BLaER1 (cell line): ENCODE measurements at regions not wholly inside any gene's neighbourhood (a gene's known extent, or its start where the extent isn't known, plus 50 kb on each side); places are given as distances from the start of the nearest gene placed in this dataset.

Experiments
- H3K27ac ChIP-seq: shearing (Covaris generic); formaldehyde crosslinking; 2 replicates; pipeline ENCODE4 v1.8.1; 2022
- H3K27me3 ChIP-seq: shearing (Covaris generic); formaldehyde crosslinking; 2 replicates; pipeline ENCODE4 v1.8.1; 2022
- H3K36me3 ChIP-seq: shearing (Covaris generic); formaldehyde crosslinking; 2 replicates; pipeline ENCODE4 v1.8.1; 2022
- H3K4me1 ChIP-seq: shearing (Covaris generic); formaldehyde crosslinking; 2 replicates; pipeline ENCODE4 v1.8.1; 2022
- H3K4me2 ChIP-seq: shearing (Covaris generic); formaldehyde crosslinking; 2 replicates; pipeline ENCODE4 v1.8.1; 2022
- H3K4me3 ChIP-seq: shearing (Covaris generic); formaldehyde crosslinking; 2 replicates; pipeline ENCODE4 v1.8.1; 2022
- H3K9ac ChIP-seq: shearing (Covaris generic); formaldehyde crosslinking; 2 replicates; pipeline ENCODE4 v1.8.1; 2022
- H3K9me3 ChIP-seq: shearing (Covaris generic); formaldehyde crosslinking; 2 replicates; pipeline ENCODE4 v1.8.1; 2022
- H4K20me1 ChIP-seq: shearing (Covaris generic); formaldehyde crosslinking; 2 replicates; pipeline ENCODE4 v1.8.1; 2022
- Cebpa-rat ChIP-seq: shearing (Covaris generic); IDR thresholded peaks from 2 replicates; pipeline ENCODE4 v1.8.1; 2022

DNA sequence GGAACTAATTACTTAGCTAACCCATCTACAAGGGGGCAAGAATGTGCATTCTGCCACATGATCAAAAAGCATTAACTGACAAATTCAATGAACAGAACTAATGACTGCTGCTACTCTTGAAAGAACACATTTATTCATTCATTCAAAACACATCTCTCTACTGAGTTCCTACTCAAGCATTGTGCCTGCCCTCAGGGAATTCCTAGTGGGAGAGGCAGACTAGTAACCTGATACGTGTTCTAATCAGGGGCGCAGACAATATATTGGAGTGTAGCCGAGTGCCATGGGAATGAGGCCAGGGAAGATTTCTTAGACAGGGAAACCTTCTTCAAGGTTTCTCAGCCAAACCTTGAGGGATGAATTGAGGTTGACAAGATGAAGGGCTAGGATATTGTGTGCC lies 56.7 kb upstream of the PAPPA start:
- Histone ChIP-seq H4K20me1 (no peaks in the 10 kb centered on the region), H3K36me3 (no peaks in the 10 kb centered on the region), H3K27me3 (no peaks in the 10 kb centered on the region), H3K27ac (no peak overlapping the region), H3K4me1 (no peaks in the 10 kb centered on the region), H3K9ac (no peak overlapping the region), H3K9me3 (no peaks in the 10 kb centered on the region), H3K4me2 (no peak overlapping the region), H3K4me3 (no peak overlapping the region)
- no peak for TF ChIP-seq Cebpa-rat

DNA sequence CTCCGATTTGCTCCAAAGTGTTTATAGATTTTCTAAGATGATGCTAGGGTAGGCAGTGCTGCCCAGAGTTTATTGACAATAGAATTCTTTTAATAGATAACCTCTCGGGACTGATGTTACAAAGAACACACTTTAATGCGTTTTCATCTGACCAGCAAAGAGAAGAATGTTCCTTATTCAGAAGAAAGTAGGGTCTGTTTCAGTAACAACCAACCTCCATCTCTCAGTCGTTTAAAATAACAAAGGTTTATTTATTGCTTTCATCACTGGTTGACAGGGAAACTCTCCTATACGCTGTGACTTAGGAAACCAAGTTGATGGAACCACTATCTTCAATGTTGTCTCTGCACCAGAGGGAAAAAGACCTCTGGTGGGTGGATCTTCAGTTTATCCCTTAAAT lies 55.1 kb upstream of the PAPPA start:
- Histone ChIP-seq H4K20me1 (no peaks in the 10 kb centered on the region), H3K27ac (no peak overlapping the region), H3K9me3 (no peaks in the 10 kb centered on the region), H3K9ac (no peak overlapping the region), H3K4me1 (no peaks in the 10 kb centered on the region), H3K4me2 (no peak overlapping the region), H3K4me3 (no peak overlapping the region), H3K27me3 (no peaks in the 10 kb centered on the region), H3K36me3 (no peaks in the 10 kb centered on the region)
- no peak for TF ChIP-seq Cebpa-rat

DNA sequence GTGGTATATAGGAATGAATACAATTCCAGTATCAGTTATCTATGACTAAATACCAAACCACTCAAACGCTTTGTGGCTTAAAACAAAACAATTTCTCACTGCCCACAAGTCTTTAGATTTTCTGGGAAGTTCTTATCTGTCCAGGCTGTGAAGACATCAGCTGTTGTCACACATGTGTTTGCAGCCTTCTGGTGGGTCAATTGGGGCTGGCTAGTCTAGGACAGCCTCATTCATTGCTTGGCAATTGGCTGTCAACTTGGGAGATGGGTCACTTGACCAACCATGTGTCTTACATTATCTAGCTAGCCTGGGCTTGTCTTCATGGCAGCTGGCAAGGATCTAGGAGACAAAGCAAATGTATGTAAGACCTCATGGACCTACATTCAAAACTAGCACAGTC lies 53.8 kb upstream of the PAPPA start:
- Histone ChIP-seq H3K9ac (no peak overlapping the region), H3K4me2 (no peak overlapping the region), H3K27me3 (no peaks in the 10 kb centered on the region), H3K4me3 (no peak overlapping the region), H3K4me1 (no peaks in the 10 kb centered on the region), H4K20me1 (no peaks in the 10 kb centered on the region), H3K9me3 (no peaks in the 10 kb centered on the region), H3K36me3 (no peaks in the 10 kb centered on the region), H3K27ac (no peak overlapping the region)
- no peak for TF ChIP-seq Cebpa-rat

DNA sequence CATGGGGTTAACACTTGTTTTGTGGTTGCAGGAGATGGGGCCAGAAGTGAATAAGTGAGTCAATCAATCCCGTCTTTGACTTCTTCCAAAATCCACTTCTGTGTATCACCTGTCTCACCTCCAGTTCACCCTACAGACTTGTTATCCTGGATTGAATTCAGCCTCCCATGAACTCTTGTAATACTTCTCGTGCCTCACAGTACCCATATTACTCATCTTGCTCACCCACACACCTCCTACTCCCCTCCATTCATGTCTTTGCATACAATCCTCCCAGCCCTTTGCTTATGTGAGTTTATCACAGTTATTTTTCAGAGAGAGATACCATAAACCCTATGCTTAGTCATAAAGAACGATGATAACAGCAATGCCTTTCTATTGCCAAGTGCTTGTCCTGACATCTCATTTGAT lies 52.9 kb upstream of the PAPPA start:
- no peaks in the 10 kb centered on the region for H3K36me3 ChIP-seq
- no peak overlapping the region for H3K27ac ChIP-seq
- H3K9ac ChIP-seq = no peak overlapping the region
- no peak overlapping the region for H3K4me3 ChIP-seq
- H3K9me3 ChIP-seq = no peaks in the 10 kb centered on the region
- H3K4me2 ChIP-seq = no peak overlapping the region
- no peaks in the 10 kb centered on the region for H3K4me1 ChIP-seq
- H3K27me3 ChIP-seq = no peaks in the 10 kb centered on the region
- no peaks in the 10 kb centered on the region for H4K20me1 ChIP-seq
- no peak for TF ChIP-seq Cebpa-rat

DNA sequence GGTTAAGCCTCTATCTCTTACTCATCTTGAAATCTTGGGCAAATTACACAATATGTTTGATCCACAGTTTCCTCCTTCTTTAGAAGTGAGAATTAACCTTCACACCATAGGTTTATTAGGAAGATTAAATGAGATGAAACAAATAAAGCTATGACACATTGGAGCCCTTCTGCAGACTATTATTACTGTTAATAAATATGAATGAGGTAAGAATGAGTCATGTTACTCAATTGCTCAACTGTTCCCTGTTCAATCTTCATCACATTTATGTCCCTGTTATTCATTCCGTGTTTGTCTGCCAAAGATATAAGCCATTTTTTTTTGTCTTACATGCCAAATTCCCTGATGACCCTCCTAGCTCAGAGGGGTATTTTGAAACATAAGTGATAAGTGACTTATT lies 52.1 kb upstream of the PAPPA start:
- H3K4me2 ChIP-seq = no peak overlapping the region

DNA sequence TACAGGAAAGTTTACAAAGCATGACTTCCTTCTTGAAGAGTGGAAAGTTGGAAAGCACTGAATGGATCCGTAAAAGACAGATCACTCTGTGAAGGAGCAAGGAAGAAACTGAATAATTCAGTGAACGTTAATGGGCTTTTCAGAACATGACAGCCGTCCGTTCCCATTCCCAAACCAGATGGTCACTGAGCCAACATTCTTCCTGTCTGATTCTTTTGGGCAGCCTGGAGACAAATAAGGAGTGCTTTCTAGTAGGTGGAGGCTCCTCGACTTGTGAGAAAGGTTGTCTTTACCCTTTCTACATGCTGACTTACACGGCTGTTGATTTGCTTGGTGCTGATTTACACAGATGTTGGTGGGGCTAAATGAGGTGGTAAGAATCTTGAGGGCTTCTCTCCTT lies 51.0 kb upstream of the PAPPA start:
- Histone ChIP-seq H3K9ac (no peak overlapping the region), H4K20me1 (no peaks in the 10 kb centered on the region)
- no peak for TF ChIP-seq Cebpa-rat

More for the DNA sequence above, 52.1 kb upstream of the PAPPA start:
- Histone ChIP-seq H4K20me1 (no peaks in the 10 kb centered on the region), H3K4me1 (no peaks in the 10 kb centered on the region), H3K9me3 (no peaks in the 10 kb centered on the region), H3K36me3 (no peaks in the 10 kb centered on the region), H3K27ac (no peak overlapping the region), H3K9ac (no peak overlapping the region), H3K4me3 (no peak overlapping the region), H3K27me3 (no peaks in the 10 kb centered on the region)
- no peak for TF ChIP-seq Cebpa-rat

More for the DNA sequence above, 51.0 kb upstream of the PAPPA start:
- H3K9me3 ChIP-seq = no peaks in the 10 kb centered on the region
- H3K27me3 ChIP-seq = no peaks in the 10 kb centered on the region
- no peaks in the 10 kb centered on the region for H3K36me3 ChIP-seq
- H3K4me3 ChIP-seq = no peak overlapping the region
- H3K4me1 ChIP-seq = no peaks in the 10 kb centered on the region
- no peak overlapping the region for H3K4me2 ChIP-seq
- H3K27ac ChIP-seq = no peak overlapping the region
